Uterus (tissue), 3 donors: ENCODE measurements at regions not wholly inside any gene's neighbourhood (a gene's known extent, or its start where the extent isn't known, plus 50 kb on each side); places are given as distances from the start of the nearest gene placed in this dataset.

Experiments used
- DNase-seq, 2 donors: peaks; one replicate each; pipeline ENCODE4 v3.0.0-alpha.2; 2019 to 2020
- H3K27ac ChIP-seq, 2 donors: fragments of 200-600 bp; sonication (generic); 1 replicate in 1 of 2; 2 replicates in 1 of 2; pipeline ENCODE4 v1.5.1; 2016 to 2018
- H3K27me3 ChIP-seq, 2 donors: fragments of 200-600 bp; sonication (generic); one replicate each; pipeline ENCODE4 v1.5.1; 2018 to 2019; ENCODE audit warnings: control low read depth in 1 of 2
- H3K36me3 ChIP-seq, 2 donors: fragments of 200-600 bp; sonication (generic); one replicate each; pipeline ENCODE4 v1.5.1; 2019; ENCODE audit warnings: control low read depth in 1 of 2
- H3K4me1 ChIP-seq, 2 donors: fragments of 200-600 bp; sonication (generic); one replicate each; pipeline ENCODE4 v1.5.1; 2018 to 2019; ENCODE audit warnings: control low read depth in 1 of 2
- H3K4me3 ChIP-seq, 2 donors: fragments of 200-600 bp; sonication (generic); 1 replicate in 1 of 2; 2 replicates in 1 of 2; pipeline ENCODE4 v1.5.1; 2018 to 2019; ENCODE audit warnings: mild to moderate bottlenecking in 1 of 2
- H3K9me3 ChIP-seq, 2 donors: fragments of 200-600 bp; sonication (generic); one replicate each; pipeline ENCODE4 v1.5.1; 2019; ENCODE audit warnings: control low read depth in 1 of 2
- POLR2A ChIP-seq, 2 donors: fragments of 450-650 bp; IDR thresholded peaks; one replicate each; pipeline ENCODE4 v1.6.1; 2016; ENCODE audit warnings: antibody characterized with exemption in 2 of 2, mild to moderate bottlenecking in 1 of 2, moderate library complexity in 1 of 2
- intact Hi-C: fragments of 100-400 bp; cut with DNase I; formaldehyde crosslinking; loops from one replicate; pipeline ENCODE4 v1.15.1; 2023; ENCODE audit warnings: low total_unique reads
- TF ChIP-seq, protein P1 (sequence below), 4 experiments: fragments of 200-600 bp in 2 of 4; fragments of 450-650 bp in 2 of 4; sonication (generic) in 2 of 4; IDR thresholded peaks; one replicate each; pipeline ENCODE4 v1.5.1; 2016 to 2019; ENCODE audit warnings: antibody characterized with exemption in 4 of 4, mild to moderate bottlenecking in 2 of 4, moderate library complexity in 1 of 4
- donor health status: DM: yes; HTN: yes; CAD: no.

DNA sequence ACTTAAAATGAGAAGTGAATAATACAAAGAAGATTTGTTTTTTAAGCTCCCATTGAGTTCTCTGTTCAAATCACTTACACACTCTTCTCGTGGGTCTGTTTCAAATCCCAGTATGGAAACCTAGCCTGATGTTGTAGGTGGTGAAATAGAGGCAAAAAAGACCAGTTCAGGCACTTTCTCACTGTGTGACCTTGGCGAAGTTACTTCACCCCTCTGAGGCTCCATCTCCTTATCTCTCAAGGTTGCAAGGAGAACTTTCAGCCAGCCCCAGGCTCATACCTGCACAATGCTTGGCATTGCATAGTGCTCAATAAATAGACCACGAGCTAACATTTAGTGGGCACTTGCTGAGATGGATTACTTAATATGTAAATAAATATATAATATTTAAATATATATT lies 90.1 kb downstream of the PRLHR start:
- intact Hi-C loops, result no loop called here

DNA sequence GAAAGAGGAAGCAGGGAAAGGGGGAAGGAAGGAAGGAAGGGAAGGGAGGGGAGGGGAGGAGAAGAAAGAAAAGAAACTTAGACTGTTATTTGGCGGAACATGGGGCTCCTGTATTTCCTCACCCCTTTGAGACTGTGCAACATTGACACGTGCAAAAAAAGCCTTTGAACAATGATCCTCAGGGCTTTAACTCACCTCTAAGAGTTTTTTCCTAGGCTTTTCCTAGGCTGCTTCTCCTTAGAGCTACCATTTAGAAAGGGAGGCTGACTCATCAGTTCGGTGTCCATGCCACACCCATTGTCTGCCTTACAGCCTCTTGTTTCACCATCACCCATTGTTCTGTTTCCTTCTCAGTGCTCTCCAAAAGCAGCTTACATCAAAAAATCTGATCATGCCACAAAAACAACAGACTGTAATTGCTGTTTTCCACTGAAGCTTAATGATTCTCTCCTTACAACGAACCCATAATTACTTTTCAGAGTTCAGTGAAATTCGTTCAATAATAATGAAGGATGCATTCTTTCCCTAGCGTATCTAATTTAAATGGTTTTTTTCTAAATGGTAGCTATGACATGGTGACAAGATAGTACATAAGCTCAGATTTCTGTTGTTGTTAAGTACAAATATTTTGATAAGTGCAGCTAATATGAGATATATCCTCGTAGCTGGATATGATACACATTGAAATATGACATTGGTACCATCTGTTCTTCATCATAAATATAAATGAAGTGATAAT lies 90.8 kb downstream of the PRLHR start:
- intact Hi-C loops, result no loop called here
- no peak overlapping the region for H3K4me3 ChIP-seq
- no peaks in the 10 kb centered on the region for H3K36me3 ChIP-seq
- H3K27me3 ChIP-seq, result no peaks in the 10 kb centered on the region
- no peak for DNase-seq
- H3K9me3 ChIP-seq, result no peaks in the 10 kb centered on the region
- no peaks in the 10 kb centered on the region for H3K4me1 ChIP-seq
- TF ChIP-seq POLR2A (IDR thresholded peaks at IDR 0.05), result no peak
- TF ChIP-seq, protein P1, sequence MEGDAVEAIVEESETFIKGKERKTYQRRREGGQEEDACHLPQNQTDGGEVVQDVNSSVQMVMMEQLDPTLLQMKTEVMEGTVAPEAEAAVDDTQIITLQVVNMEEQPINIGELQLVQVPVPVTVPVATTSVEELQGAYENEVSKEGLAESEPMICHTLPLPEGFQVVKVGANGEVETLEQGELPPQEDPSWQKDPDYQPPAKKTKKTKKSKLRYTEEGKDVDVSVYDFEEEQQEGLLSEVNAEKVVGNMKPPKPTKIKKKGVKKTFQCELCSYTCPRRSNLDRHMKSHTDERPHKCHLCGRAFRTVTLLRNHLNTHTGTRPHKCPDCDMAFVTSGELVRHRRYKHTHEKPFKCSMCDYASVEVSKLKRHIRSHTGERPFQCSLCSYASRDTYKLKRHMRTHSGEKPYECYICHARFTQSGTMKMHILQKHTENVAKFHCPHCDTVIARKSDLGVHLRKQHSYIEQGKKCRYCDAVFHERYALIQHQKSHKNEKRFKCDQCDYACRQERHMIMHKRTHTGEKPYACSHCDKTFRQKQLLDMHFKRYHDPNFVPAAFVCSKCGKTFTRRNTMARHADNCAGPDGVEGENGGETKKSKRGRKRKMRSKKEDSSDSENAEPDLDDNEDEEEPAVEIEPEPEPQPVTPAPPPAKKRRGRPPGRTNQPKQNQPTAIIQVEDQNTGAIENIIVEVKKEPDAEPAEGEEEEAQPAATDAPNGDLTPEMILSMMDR (IDR thresholded peaks at IDR 0.05), result no peak
- no peak overlapping the region for H3K27ac ChIP-seq

More for the DNA sequence above, 90.1 kb downstream of the PRLHR start:
- Histone ChIP-seq H3K27me3 (no peaks in the 10 kb centered on the region), H3K4me1 (no peaks in the 10 kb centered on the region), H3K36me3 (no peaks in the 10 kb centered on the region), H3K27ac (no peak overlapping the region), H3K4me3 (no peak overlapping the region), H3K9me3 (no peaks in the 10 kb centered on the region)
- TF ChIP-seq, protein P1 (IDR thresholded peaks at IDR 0.05), result no peak
- TF ChIP-seq POLR2A (IDR thresholded peaks at IDR 0.05), result no peak
- no peak for DNase-seq

DNA sequence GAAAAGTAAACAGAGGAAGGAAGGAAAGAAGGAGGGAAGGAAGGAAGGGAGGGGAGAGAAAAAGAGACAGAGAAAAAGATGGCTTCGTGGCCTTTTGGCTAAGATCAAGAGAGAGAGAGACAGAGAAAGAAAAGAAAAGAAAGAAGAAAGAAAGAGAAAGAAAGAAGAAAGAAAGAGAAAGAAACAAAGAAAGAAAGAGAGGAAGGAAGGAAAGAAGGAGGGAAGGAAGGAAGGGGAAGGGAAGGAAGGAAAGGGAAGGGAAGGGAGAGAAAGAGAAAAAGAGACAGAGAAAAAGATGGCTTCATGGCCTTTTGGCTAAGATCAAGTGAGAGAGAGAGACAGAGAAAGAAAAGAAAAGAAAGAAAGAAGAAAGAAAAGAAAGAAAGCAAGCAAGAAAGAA lies 91.4 kb downstream of the PRLHR start:
- no peak for TF ChIP-seq POLR2A (IDR thresholded peaks at IDR 0.05)
- TF ChIP-seq, protein P1 (IDR thresholded peaks at IDR 0.05), result no peak
- Histone ChIP-seq H3K4me1 (no peaks in the 10 kb centered on the region), H3K27me3 (no peaks in the 10 kb centered on the region), H3K36me3 (no peaks in the 10 kb centered on the region), H3K9me3 (no peaks in the 10 kb centered on the region), H3K4me3 (no peak overlapping the region), H3K27ac (no peak overlapping the region)
- intact Hi-C loops, result no loop called here
- DNase-seq, result no peak

DNA sequence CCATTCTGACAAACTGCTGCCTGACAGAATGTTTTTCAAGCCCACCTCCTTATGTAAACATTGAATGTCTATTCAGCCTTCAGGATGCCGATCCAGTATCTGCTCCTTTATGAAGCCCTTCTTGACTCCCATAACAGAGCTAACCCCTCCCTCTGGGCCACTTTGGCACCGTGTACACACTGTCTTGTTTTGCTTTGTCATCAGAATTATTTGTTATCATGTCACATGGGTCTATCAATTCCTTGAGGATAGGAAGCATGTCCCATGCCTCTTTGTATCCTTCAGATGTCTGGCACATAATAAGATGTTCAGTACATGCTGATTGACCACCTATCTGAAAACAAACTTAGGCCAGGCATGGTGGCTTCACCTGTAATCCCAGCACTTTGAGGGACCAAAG lies 92.3 kb downstream of the PRLHR start:
- Histone ChIP-seq H3K36me3 (no peaks in the 10 kb centered on the region), H3K27me3 (no peaks in the 10 kb centered on the region), H3K4me3 (no peak overlapping the region), H3K4me1 (no peaks in the 10 kb centered on the region), H3K27ac (no peak overlapping the region), H3K9me3 (no peaks in the 10 kb centered on the region)
- TF ChIP-seq POLR2A (IDR thresholded peaks at IDR 0.05), result no peak
- TF ChIP-seq, protein P1 (IDR thresholded peaks at IDR 0.05), result no peak
- intact Hi-C loops, result no loop called here
- no peak for DNase-seq

DNA sequence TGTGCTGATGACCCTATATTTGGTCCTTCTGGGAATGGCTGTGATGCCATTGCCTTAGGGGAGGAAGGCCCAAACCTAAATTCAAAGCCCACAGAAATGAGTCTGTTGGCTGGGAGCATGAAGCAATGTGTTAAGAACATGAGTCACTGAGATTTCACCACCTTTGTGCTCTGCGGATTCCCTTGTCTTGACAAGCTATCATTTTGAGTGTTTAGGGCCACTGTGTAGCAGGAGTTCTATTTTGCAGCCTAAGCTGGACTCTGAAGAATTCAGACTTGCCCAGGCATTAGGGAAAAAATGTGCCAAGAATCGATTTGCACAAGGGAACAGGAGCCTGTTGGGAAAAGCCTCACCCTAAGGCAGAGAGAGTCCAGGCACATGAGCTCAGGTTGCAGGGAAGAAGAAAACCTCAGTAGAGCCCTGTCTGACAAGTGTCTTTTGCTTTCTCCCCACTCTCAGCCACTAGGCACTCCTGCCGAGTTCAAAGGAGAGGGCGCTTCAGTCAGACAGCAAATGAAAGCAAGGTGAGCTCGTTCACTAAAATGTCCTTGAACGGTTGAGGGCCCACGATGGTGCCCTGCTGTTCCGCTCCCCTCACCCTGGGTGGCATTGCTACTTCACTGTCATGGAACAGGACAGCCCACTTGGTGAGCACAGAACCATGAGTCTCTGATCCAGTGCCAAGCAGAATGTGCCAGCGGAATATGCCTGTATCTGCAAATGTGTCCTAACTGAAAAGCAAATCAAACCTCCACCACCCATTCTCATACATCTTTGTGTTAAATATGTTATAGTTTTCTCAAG lies 93.6 kb downstream of the PRLHR start:
- no peak overlapping the region for H3K27ac ChIP-seq
- TF ChIP-seq POLR2A (IDR thresholded peaks at IDR 0.05), result no peak
- TF ChIP-seq, protein P1 (IDR thresholded peaks at IDR 0.05), result no peak
- no peaks in the 10 kb centered on the region for H3K9me3 ChIP-seq
- no peaks in the 10 kb centered on the region for H3K4me1 ChIP-seq
- H3K36me3 ChIP-seq, result no peaks in the 10 kb centered on the region
- no peak overlapping the region for H3K4me3 ChIP-seq
- no peaks in the 10 kb centered on the region for H3K27me3 ChIP-seq
- intact Hi-C loops, result no loop called here
- no peak for DNase-seq
